ENCODE measurements at regions not wholly inside any gene's neighbourhood (a gene's known extent, or its start where the extent isn't known, plus 50 kb on each side); places are given as distances from the start of the nearest gene placed in this dataset.

GRCh38 chr4:22021106-22021505, 72.5 kb upstream of the KCNIP4 start:
- TF ChIP-seq POU6F1 (CRISPR knock-in tag; IDR thresholded peaks at IDR 0.05; ENCODE audit: borderline replicate concordance, low read depth) = no peak
- no peak for TF ChIP-seq CREB5 (CRISPR knock-in tag; IDR thresholded peaks at IDR 0.05; ENCODE audit: low read depth)
- no peak for TF ChIP-seq BACH2 (CRISPR knock-in tag; IDR thresholded peaks at IDR 0.05; ENCODE audit: borderline replicate concordance)
- no peak for TF ChIP-seq CSRNP3 (CRISPR knock-in tag; IDR thresholded peaks at IDR 0.05)
- TF ChIP-seq ZFP3 (CRISPR knock-in tag; IDR thresholded peaks at IDR 0.05) = no peak
- no peak for TF ChIP-seq ZNF565 (CRISPR knock-in tag; conservative IDR thresholded peaks at IDR 0.05; ENCODE audit: low read depth)
- TF ChIP-seq PPARA (CRISPR knock-in tag; IDR thresholded peaks at IDR 0.05; ENCODE audit: borderline replicate concordance) = no peak
